ENCODE measurements at regions not wholly inside any gene's neighbourhood (a gene's known extent, or its start where the extent isn't known, plus 50 kb on each side); places are given as distances from the start of the nearest gene placed in this dataset.

DNA sequence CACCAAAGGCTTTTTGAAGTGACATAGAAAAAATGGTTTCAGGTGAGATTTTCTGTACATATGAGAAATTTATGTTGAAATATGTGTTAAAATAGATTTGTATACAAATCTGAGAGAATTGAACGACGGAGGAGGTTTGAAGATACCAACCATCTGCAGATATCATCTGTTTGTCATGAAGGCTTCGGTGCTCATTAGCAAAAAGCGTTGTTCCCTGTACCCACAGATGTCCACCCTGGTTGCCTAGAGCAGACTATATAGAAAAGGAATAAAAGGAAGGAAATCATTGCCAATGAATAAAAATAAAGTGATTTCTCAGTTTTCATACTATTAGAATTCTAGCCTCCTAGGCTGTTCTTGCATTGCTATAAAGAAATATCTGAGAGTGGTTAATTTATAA is 2262.8 kb upstream of the ACO1 start:
- TF ChIP-seq, protein P1, sequence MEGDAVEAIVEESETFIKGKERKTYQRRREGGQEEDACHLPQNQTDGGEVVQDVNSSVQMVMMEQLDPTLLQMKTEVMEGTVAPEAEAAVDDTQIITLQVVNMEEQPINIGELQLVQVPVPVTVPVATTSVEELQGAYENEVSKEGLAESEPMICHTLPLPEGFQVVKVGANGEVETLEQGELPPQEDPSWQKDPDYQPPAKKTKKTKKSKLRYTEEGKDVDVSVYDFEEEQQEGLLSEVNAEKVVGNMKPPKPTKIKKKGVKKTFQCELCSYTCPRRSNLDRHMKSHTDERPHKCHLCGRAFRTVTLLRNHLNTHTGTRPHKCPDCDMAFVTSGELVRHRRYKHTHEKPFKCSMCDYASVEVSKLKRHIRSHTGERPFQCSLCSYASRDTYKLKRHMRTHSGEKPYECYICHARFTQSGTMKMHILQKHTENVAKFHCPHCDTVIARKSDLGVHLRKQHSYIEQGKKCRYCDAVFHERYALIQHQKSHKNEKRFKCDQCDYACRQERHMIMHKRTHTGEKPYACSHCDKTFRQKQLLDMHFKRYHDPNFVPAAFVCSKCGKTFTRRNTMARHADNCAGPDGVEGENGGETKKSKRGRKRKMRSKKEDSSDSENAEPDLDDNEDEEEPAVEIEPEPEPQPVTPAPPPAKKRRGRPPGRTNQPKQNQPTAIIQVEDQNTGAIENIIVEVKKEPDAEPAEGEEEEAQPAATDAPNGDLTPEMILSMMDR (IDR thresholded peaks at IDR 0.05) = no peak
- no peak for DNase-seq (ENCODE audit: low spot score)
- no peak for ATAC-seq (ENCODE audit: low FRiP score)

DNA sequence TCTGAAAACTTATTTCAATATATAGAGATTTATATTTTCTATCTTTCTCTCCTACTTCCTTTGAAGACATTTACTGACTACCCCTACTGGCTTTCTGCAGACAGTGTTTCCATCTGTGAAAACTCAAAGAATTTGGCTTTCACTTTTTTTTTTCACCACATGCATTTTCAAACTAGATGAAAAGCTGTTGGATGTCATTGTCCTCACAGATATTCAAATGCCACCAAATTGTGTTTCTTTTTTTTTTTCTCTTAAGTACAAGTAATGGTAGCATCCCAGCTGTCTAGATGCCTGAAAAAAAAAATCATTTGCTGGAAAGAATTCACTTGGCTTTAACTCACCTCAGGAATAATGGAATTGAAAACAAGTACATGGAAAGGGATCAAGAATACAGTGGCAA is 2258.6 kb upstream of the ACO1 start:
- TF ChIP-seq, protein P1 (IDR thresholded peaks at IDR 0.05) = no peak
- DNase-seq (ENCODE audit: low spot score) (no peak), ATAC-seq (ENCODE audit: low FRiP score) (no peak)

DNA sequence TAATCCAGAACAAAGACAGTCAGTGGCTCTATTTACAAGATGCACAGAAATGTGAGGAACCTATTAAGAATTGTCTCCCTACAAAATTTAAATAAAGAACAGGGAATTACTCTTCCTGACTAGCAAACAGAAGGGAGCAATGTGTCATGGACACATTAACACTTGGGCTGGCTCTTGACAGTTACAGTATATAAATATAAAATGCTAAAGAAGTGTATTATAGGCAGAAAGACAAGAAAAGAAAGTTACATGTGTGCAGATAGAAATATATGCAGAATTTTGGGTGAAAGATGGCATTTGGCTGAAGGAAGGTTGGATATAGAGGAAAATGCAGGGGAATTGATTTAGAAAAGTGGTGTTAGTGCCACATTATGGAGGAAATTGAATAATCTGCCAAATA is 2257.1 kb upstream of the ACO1 start:
- ATAC-seq (ENCODE audit: low FRiP score) (no peak), DNase-seq (ENCODE audit: low spot score) (no peak)
- TF ChIP-seq, protein P1 (IDR thresholded peaks at IDR 0.05) = no peak

DNA sequence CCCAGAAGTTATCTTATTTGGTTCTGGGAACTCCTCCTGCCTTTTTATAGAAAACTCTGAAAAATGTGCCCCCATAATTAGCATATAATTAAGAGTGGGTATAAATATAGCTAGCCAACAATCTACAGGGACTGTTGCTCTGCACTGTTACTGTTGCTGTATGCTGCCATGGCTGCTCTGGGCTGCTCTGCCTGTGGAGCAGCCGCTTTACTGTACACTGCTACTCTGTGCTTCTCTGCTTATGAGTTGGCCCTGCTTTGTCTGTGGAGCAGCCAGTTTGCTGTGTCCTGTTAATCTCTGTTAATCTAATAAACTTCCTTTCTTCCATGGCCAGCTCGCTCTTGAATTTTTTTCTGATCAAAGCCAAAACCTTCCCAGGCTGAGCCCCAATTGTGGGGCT is 2244.0 kb upstream of the ACO1 start:
- DNase-seq (ENCODE audit: low spot score) (no peak), ATAC-seq (ENCODE audit: low FRiP score) (no peak)
- TF ChIP-seq, protein P1 (IDR thresholded peaks at IDR 0.05) = no peak

DNA sequence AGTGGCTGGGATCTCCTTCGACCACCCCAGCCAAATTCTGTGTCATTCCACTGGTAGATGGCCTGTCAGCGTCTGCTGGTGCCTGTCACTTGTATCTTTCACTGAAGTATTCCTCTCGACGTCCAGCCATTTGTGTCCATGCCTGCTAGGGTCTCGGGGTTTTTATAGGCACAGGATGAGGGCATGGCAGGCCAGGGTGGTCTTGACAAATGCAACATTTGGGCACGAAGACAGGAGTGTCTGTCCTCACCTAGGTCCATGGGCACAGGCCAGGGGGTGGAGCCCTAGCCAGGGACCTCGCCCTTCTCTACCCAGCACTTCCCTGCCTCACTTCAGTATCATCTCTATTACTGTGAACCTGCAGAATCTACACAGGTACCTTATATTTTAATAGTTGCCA is 2223.9 kb upstream of the ACO1 start:
- TF ChIP-seq, protein P1 (IDR thresholded peaks at IDR 0.05) = no peak
- ATAC-seq (ENCODE audit: low FRiP score) = no peak
- no peak for DNase-seq (ENCODE audit: low spot score)

DNA sequence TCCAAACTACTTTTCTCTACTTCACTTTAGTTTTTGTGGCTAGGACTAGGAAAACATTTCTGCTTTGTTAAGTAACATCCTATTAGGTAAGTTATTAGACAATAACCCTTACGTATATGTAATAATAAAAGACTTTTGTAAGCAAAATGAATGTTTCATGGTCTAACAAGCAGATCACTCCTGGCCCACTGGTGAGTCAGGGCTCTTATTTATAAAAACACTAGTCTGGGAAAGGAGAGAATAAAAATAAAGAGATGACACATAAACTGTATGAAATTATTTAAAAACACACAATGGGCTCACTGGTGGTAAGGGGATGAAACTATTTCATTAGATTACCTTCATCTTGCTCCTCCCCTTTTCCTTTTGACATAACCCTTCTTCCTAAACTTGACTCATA is 2212.2 kb upstream of the ACO1 start:
- ATAC-seq (ENCODE audit: low FRiP score) (no peak), DNase-seq (ENCODE audit: low spot score) (no peak)
- TF ChIP-seq, protein P1 (IDR thresholded peaks at IDR 0.05) = no peak

DNA sequence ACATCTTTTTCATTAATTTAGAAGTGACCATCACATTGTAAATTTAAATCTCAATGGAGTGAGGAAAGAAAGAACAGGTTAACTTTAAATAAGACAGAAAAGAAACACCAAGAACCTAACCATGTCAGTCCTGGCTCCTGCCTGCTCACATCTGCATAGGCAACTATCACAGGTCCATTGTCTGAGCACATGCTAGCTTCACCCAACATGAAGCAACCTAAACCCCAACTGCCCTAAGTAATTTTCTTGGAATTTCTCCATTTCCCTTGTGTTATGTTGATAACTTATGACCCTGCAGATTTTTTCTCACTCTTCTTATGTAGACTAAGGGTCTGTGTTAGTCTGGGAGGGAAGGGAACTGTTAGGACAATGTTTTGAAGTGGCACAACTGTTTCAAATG is 2205.8 kb upstream of the ACO1 start:
- DNase-seq (ENCODE audit: low spot score) = no peak
- no peak for ATAC-seq (ENCODE audit: low FRiP score)
- TF ChIP-seq, protein P1 (IDR thresholded peaks at IDR 0.05) = no peak
